NCI-H2227 (cell line): ENCODE measurements at regions not wholly inside any gene's neighbourhood (a gene's known extent, or its start where the extent isn't known, plus 50 kb on each side); places are given as distances from the start of the nearest gene placed in this dataset.
"Not testable (repeated sequence)": the region's sequence is repeated elsewhere in the genome, so short reads cannot be mapped to it uniquely, and the experiment has no call there.

Source experiments
- DNase-seq: peaks from one replicate; lab custom pipeline; 2025; ENCODE audit not compliant: unreplicated experiment; lab: John Stamatoyannopoulos, UW

GRCh38 chr11:80327956-80328614 lies 887.3 kb upstream of the TENM4 start:
- DNase-seq: no peak

GRCh38 chr11:80321786-80322185 lies 881.0 kb upstream of the TENM4 start:
- no peak for DNase-seq

- DNase-seq: no peak
Measured at GRCh38 chr11:80320765-80321164, 879.9 kb upstream of the TENM4 start.

GRCh38 chr11:80320226-80320625 lies 879.4 kb upstream of the TENM4 start:
- no peak for DNase-seq

DNA sequence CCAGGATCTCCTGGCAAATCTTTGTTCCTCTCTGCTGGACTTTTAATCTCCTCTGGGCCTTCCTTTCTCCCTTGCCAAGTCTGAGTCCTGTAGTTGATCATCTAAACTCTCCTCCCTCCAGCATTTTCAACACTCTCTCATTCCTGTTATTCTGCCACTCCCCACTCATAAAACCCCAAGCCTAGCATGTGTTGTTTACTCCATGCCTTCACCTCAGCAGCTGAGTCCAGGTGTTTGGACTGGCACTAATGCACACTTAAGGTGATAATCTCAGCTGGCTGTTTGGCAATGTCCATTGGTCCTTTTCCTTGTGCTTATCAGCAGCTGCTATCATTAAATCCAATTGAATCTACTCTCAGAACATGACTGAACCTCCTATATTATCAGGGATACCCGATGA lies 876.8 kb upstream of the TENM4 start:
- DNase-seq: no peak

GRCh38 chr11:80315200-80315599 lies 874.4 kb upstream of the TENM4 start:
- no peak for DNase-seq

DNA sequence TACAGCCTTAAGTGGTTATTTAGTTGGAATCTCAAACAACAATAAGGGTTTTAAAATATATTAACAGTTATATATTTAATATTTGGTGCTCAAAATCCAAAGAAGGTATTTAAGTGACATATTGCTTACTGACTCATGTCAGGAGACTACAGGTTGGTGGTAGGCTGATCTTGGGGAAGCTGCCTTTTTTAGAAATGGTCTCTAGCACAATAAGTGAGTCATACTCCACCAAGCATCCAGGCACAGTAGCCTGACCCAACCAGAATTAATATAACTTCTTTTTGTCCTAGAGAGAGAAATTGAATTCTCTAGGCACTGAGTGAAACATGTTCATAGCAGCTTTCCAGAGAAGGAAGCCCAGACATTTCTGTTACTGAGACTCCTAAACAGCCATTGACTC lies 868.5 kb upstream of the TENM4 start:
- no peak for DNase-seq

- no peak for DNase-seq
Measured at GRCh38 chr11:80307676-80308075, 866.8 kb upstream of the TENM4 start.

DNA sequence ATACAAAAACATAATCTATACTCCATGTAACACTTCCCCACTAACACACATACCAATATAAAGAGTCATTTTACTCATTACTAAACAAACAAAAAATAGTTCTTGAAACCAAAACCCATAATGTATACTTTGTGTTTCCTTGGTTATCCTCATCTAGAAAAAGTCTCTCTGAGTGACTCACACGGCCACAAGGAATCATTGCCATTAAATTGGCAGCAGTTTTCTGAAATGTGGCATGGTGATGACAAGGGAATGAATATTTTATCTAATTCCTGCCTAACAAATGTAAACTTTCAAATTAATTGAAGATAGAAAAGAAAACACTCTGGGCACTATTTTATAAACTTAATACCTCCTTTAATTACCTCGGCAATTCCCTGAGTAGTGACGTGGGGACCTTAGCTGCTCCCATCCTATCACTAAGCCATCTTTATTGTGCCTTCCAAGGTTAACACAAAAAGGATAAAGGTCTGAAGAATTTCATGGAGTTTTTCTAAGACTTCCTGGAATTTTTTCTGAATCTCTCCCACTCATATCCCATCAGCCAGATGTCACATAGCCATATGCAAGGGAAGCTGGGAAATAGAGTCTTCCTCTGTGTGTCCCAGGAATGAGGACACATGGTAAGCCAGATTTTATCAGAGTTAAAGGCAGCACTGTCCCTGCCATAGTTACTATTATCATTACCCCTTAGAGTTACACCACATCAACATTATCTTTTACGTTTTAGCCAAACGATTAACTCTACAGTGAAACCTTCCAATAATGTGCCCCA lies 857.2 kb upstream of the TENM4 start:
- no peak for DNase-seq

- no peak for DNase-seq
Measured at GRCh38 chr11:80293293-80293692, 852.5 kb upstream of the TENM4 start.

DNA sequence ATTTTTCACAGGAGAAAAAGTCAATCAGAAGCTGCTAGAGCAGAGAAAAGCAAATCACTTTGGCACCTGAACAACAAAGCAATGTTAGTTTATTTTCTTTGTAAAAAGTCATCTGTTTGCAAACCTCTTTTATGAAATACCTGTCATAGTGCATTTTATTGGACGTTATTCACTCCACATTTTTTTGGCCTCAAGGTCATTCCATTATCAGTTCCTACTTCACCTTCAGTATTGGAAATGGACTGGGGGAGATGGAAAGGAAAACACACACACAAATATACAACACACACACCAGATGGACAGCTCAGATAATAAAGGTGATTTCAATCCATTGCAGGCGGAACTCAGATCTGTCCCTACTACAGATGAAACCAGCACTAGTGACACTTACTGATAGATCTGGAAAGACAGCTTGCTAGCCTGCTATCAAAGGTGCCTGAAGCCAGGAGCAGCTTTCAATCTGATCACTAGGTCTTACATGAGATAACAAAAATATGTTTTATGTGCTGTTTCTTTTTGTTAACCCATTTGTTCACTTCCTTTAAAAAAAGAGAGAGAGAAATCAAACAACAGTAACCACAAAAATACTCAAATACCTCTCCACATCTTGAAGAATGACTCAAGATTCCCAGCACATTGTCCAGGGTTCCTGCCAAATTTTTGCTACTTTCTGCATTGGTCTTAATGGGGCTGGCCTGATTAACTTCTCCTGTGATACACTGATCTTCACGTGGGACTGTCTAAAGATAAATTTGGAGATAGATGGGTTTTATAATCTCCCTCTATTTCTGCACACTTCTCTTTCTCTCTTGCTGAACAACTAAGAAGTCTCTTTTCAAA lies 844.3 kb upstream of the TENM4 start:
- DNase-seq: no peak

- DNase-seq: no peak
Measured at GRCh38 chr11:80282643-80283042, 841.8 kb upstream of the TENM4 start.

DNA sequence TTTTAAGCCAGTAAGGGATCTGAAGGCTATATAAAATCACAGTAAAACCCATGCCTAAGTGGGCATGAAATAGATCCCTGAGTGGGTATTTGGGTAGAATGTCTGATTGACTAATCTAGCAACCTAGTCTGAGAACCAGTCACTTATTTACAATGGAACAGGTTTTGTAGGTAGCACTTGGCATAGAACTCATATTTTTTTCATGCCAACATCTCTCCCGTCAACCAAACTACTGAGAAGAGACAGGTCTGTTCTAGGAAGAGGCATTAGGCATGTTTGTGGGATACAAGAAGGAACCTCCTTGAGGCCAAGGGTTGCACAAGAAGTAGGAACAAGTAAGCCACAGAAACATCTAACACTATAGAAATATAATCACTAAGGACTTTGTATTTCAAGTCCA lies 840.4 kb upstream of the TENM4 start:
- DNase-seq: no peak

GRCh38 chr11:80280737-80281136 lies 839.9 kb upstream of the TENM4 start:
- DNase-seq: no peak

DNA sequence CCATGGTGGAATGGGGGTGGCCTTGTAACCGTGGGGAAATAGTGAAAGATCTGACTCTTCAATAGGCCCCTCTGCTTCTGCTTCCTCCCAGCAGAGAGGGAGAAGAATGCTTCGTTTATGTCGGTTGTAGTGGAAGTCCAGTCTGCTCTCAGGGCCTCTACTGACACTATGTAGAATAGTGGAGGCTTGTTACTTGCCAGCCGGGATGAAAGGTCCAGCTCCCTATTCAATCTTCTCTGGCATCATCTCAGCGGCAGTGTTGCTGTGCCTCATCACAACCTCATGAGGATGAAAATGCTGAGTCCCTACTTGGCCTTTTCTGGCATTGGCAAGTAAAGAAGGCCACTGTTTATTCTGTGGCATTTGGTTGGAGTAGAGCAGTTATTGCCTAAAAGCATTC lies 820.9 kb upstream of the TENM4 start:
- no peak for DNase-seq

DNA sequence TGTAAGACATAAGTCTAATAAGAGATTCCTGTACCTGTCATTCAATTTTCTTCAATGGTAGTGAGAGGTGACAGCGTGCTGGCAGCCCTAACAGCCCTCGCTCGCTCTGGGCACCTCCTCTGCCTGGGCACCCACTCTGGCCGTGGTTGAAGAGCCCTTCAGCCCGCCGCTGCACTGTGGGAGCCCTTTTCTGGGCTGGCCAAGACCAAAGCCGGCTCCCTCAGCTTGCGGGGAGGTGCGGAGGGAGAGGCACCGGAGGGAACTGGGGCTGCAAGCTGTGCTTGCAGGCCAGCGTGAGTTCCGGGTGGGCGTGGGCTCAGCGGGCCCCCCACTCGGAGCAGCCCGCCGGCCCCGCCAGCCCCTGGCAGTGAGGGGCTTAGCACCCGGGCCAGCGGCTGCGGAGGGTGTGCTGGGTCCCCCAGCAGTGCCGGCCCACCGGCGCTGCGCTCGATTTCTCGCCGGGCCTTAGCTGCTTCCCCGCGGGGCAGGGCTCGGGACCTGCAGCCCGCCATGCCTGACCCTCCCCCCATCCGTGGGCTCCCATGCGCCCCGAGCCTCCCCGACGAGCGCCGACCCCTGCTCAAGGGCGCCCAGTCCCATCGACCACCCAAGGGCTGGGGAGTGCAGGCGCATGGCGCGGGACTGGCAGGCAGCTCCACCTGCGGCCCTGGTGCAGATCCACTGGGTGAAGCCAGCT lies 816.6 kb upstream of the TENM4 start:
- DNase-seq: not testable (repeated sequence)

- no peak for DNase-seq
Measured at GRCh38 chr11:80255021-80255420, 814.2 kb upstream of the TENM4 start.

- no peak for DNase-seq
Measured at GRCh38 chr11:80241766-80242165, 800.9 kb upstream of the TENM4 start.

- DNase-seq: no peak
Measured at GRCh38 chr11:80240245-80240644, 799.4 kb upstream of the TENM4 start.

DNA sequence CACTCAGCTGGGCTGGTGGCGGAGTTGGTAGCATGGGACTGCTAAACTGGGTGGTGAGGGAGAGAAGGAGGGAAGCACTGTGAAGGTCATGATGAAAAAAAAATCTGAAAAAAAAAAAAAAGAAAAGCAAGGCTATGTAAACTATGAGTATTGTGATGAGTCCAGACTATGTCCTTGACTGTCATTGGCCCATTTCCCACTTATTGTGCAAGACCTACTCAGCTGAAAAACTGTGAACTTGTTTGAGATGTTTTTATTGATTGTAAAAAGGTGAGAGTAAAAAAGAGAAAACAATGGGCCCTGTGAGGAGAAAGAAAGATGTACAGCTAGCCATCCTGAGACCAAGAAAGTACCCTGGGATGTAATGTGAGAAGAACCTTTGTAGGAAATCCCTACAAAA lies 798.4 kb upstream of the TENM4 start:
- no peak for DNase-seq

- no peak for DNase-seq
Measured at GRCh38 chr11:80227915-80228314, 787.1 kb upstream of the TENM4 start.
